SK-N-SH (cell line): ENCODE measurements at regions not wholly inside any gene's neighbourhood (a gene's known extent, or its start where the extent isn't known, plus 50 kb on each side); places are given as distances from the start of the nearest gene placed in this dataset.

ENCODE experiments used
- CTCF ChIP-seq: fragments of 200-600 bp; sonication (generic); IDR thresholded peaks from 2 replicates; pipeline ENCODE4 v1.6.1; 2017; ENCODE audit warnings: antibody characterized with exemption, mild to moderate bottlenecking, moderate library complexity
- GATA2 ChIP-seq: sonication (generic); formaldehyde crosslinking; IDR thresholded peaks from 2 replicates; pipeline ENCODE4 v1.5.0; 2020; ENCODE audit warnings: mild to moderate bottlenecking, missing genetic modification reagents
- PBX3 ChIP-seq: IDR thresholded peaks from 2 replicates; pipeline ENCODE4; 2012

- TF ChIP-seq CTCF (no peak), PBX3 (no peak), GATA2 (no peak)
These were observed 458.1 kb downstream of the PCNX1 start for GRCh38 chr14:71365361-71365760.
